GM12872 (cell line): ENCODE measurements at regions not wholly inside any gene's neighbourhood (a gene's known extent, or its start where the extent isn't known, plus 50 kb on each side); places are given as distances from the start of the nearest gene placed in this dataset.

Experiments used
- TF ChIP-seq, protein P1 (sequence below): IDR thresholded peaks from 3 replicates; pipeline ENCODE4 v1.5.1; 2011; ENCODE audit warnings: low read depth, mild to moderate bottlenecking, low read length, moderate library complexity; ENCODE audit not compliant: insufficient read depth

GRCh38 chr22:22156348-22156715 is 88.3 kb upstream of the VPREB1 start:
- TF ChIP-seq, protein P1, sequence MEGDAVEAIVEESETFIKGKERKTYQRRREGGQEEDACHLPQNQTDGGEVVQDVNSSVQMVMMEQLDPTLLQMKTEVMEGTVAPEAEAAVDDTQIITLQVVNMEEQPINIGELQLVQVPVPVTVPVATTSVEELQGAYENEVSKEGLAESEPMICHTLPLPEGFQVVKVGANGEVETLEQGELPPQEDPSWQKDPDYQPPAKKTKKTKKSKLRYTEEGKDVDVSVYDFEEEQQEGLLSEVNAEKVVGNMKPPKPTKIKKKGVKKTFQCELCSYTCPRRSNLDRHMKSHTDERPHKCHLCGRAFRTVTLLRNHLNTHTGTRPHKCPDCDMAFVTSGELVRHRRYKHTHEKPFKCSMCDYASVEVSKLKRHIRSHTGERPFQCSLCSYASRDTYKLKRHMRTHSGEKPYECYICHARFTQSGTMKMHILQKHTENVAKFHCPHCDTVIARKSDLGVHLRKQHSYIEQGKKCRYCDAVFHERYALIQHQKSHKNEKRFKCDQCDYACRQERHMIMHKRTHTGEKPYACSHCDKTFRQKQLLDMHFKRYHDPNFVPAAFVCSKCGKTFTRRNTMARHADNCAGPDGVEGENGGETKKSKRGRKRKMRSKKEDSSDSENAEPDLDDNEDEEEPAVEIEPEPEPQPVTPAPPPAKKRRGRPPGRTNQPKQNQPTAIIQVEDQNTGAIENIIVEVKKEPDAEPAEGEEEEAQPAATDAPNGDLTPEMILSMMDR, result no peak

DNA sequence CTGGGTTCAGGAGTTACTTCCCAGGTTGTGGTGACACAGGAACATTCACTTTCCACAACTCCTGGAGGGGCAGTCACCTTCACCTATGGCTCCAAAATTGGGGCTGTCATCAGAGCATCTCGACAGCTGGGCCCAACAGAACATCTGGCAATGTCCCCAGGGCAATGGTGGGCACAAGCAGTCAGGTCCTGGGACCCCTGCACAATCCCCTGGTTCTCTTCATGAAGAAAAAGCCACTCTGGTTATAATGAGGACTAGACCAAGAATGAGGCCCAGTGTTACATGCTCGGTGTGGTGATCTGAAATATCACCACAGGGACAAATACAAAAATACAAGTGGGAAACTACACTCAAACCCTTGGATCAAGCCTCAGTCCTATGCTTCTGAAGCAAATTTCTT is 89.0 kb upstream of the VPREB1 start:
- TF ChIP-seq, protein P1, result no peak

GRCh38 chr22:22155146-22155545 is 89.4 kb upstream of the VPREB1 start:
- TF ChIP-seq, protein P1, result no peak

- TF ChIP-seq, protein P1, result no peak
Measured at GRCh38 chr22:22154040-22154439, 90.5 kb upstream of the VPREB1 start.

DNA sequence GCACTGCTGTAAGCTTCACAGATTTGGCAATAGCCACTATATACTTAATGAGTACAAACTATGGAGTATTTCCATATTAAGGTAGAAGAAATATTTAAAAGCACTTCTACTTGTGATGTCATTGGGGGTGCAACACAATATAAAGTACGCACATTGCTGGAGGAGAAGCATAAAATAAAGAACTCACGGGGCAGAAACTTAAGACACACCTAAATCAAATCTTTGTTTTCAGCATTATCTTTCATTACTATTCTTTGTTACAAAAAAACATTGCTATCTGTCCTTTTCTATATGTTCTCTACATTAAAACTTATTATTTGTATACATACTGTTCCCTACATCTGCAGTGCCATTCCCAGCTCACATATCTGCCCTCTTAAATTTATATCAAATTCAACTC is 93.3 kb upstream of the VPREB1 start:
- TF ChIP-seq, protein P1, result no peak

- TF ChIP-seq, protein P1, result no peak
Measured at GRCh38 chr22:22150457-22150856, 94.1 kb upstream of the VPREB1 start.

DNA sequence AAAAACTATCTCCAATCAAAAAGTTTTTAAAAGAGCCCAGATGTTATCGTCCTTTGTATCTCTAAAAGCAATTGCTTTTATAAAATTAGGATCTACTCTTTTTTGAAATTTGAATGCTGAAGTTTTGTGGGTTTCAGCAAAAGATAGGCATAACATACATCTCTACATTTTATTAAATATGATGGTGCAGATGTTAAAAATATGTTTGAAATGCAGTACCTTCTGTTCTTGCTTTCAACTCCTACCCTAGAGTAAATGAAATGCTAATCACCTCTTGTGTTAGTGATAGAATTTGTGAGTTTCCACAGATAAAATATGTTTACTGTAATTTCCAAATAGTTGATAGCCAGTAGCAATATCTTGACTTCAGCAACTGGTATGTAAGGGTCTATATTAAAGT is 95.7 kb upstream of the VPREB1 start:
- TF ChIP-seq, protein P1, result no peak

DNA sequence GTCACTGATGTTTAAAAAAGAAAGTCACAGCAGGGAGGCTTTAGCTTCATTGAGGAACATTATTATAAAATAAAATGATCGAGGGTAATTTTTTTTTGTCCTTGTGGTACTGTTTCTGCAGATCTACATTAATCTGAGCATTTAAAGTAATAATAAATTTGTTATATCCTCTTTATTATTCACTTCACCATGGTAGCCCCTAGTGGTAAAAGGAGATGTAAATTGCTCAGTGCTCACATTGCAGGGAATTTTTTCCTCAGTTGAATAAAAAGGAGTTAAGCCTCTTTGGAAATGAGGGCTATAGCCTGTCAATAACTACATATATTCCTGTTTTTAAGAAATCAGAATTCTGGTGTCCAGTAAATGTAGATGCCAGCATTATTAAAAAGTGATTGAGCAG is 99.7 kb upstream of the VPREB1 start:
- TF ChIP-seq, protein P1, result no peak; the same call in 2 of the 3 replicates
